Adrenal gland (tissue), 9 donors: ENCODE measurements at regions not wholly inside any gene's neighbourhood (a gene's known extent, or its start where the extent isn't known, plus 50 kb on each side); places are given as distances from the start of the nearest gene placed in this dataset.
"Not testable (repeated sequence)": the region's sequence is repeated elsewhere in the genome, so short reads cannot be mapped to it uniquely, and the experiment has no call there.

Experiments used
- DNase-seq, 7 donors: peaks; one replicate each; pipeline ENCODE4 v3.0.0-alpha.2; 2019 to 2020
- H3K27ac ChIP-seq, 5 donors: fragments of 200-600 bp; sonication (generic) in 4 of 5; 1 replicate in 3 of 5; 2 replicates in 2 of 5; pipeline versions ENCODE4 v1.5.1 to v1.8.0; 2016 to 2020; ENCODE audit warnings: mild to moderate bottlenecking in 1 of 5
- H3K27me3 ChIP-seq: fragments of 200-600 bp; 2 replicates; pipeline ENCODE4 v1.8.0; 2021
- H3K36me3 ChIP-seq, 2 donors: fragments of 200-600 bp; replicated peaks in 1 of 2; 1 replicate in 1 of 2; 2 replicates in 1 of 2; pipeline versions ENCODE4 v1.5.1 to v1.8.0; 2018 to 2022
- H3K4me1 ChIP-seq, 2 donors: fragments of 200-600 bp; replicated peaks in 1 of 2; 1 replicate in 1 of 2; 2 replicates in 1 of 2; pipeline versions ENCODE4 v1.5.1 to v1.8.0; 2018 to 2021
- H3K4me3 ChIP-seq, 4 donors: fragments of 200-600 bp; sonication (generic) in 3 of 4; one replicate each; pipeline ENCODE4 v1.5.1; 2016 to 2018
- H3K9me3 ChIP-seq, 3 donors: fragments of 200-600 bp; sonication (generic) in 1 of 3; replicated peaks in 1 of 3; 1 replicate in 2 of 3; 2 replicates in 1 of 3; pipeline versions ENCODE4 v1.5.1 to v1.8.0; 2016 to 2021
- POLR2A ChIP-seq, 2 donors: fragments of 450-650 bp; IDR thresholded peaks; one replicate each; pipeline ENCODE4 v1.6.1; 2017; ENCODE audit warnings: antibody characterized with exemption in 2 of 2, mild to moderate bottlenecking in 2 of 2, moderate library complexity in 1 of 2
- WGBS, 4 donors: extraction: QIAGEN DNeasy Blood & Tissue Kit in 2 of 4; methylation state at CpG; one replicate each; pipeline versions ENCODE4 v1.1.5 to v1.1.7; 2013 to 2017; 5-methylcytosine and 5-hydroxymethylcytosine counted together
- intact Hi-C, 2 donors: fragments of 100-400 bp; cut with DNase I; formaldehyde crosslinking; loops; one replicate each; pipeline versions ENCODE4 v1.14.1 to v1.15.0; 2022 to 2023
- TF ChIP-seq, protein P1 (sequence below), 6 experiments: fragments of 450-650 bp in 4 of 6; fragments of 200-600 bp in 2 of 6; sonication (generic) in 1 of 6; IDR thresholded peaks; 1 replicate in 5 of 6; 2 replicates in 1 of 6; pipeline versions ENCODE4 v1.5.1 to v1.8.0; 2016 to 2021; ENCODE audit warnings: antibody characterized with exemption in 6 of 6, mild to moderate bottlenecking in 2 of 6, moderate library complexity in 1 of 6
- donor health status: healthy with polysubstance abuse.
- donor health status: Bipolar disorder and iron deficiency.
- donor health status: DM: yes; HTN: yes; CAD: no.
- donor health status: DM: no; HTN: no; CAD: no.
- donor health status: DM: no; HTN: no; CAD: no.

DNA sequence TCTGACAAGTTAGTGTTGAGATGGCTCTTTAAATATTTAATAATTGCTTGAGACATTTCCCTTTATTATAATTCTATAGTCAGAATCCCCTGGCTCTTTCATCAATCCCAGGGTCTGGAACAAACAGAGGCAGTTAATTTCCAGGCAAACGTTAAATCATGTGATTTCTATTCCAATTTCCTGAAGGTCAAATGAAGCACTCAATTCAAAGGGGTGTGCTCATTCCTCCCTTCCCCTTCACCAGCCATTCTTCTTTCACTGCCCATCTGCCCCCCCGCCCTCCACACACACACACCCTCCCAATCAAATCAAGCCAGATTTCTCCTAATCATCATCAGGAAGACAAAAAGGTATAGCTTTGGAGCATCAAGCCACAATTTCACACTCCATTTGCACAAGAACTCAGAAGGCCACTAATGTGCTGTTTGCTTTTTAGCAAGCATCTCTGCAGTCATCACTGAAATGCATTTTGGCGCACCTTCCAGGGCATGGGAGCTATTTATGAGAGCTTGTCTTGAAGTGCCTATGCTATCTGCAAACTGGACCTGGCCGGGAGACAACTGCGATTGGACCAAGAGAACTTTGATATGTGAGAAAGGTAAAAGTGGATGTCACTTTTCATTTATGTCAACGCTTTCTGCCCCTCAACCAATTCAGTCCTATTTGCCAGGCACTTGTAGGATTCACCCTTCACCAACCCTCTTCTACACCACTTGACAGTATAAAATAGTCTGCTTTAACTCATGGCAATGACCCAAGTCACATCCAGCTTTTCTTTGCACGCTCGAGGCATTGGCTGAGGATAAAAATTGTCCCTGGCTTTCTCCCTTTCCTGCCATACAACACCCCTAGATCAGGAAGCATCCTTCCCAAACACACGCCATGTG lies 315.1 kb upstream of the API5 start:
- TF ChIP-seq, protein P1, sequence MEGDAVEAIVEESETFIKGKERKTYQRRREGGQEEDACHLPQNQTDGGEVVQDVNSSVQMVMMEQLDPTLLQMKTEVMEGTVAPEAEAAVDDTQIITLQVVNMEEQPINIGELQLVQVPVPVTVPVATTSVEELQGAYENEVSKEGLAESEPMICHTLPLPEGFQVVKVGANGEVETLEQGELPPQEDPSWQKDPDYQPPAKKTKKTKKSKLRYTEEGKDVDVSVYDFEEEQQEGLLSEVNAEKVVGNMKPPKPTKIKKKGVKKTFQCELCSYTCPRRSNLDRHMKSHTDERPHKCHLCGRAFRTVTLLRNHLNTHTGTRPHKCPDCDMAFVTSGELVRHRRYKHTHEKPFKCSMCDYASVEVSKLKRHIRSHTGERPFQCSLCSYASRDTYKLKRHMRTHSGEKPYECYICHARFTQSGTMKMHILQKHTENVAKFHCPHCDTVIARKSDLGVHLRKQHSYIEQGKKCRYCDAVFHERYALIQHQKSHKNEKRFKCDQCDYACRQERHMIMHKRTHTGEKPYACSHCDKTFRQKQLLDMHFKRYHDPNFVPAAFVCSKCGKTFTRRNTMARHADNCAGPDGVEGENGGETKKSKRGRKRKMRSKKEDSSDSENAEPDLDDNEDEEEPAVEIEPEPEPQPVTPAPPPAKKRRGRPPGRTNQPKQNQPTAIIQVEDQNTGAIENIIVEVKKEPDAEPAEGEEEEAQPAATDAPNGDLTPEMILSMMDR (IDR thresholded peaks at IDR 0.05) = no peak
- TF ChIP-seq POLR2A (IDR thresholded peaks at IDR 0.05) = no peak
- Histone ChIP-seq H3K4me1 (no peaks in the 10 kb centered on the region), H3K36me3 (no peaks in the 10 kb centered on the region), H3K27me3 (no peaks in the 10 kb centered on the region), H3K27ac (no peak overlapping the region), H3K4me3 (no peak overlapping the region), H3K9me3 (no peaks in the 10 kb centered on the region)
- no peak for DNase-seq
- intact Hi-C loops = no loop called here
- 81 to 84% (median 82%) methylated on average over 9 of the region's 9 CpGs for WGBS, 4 donors

DNA sequence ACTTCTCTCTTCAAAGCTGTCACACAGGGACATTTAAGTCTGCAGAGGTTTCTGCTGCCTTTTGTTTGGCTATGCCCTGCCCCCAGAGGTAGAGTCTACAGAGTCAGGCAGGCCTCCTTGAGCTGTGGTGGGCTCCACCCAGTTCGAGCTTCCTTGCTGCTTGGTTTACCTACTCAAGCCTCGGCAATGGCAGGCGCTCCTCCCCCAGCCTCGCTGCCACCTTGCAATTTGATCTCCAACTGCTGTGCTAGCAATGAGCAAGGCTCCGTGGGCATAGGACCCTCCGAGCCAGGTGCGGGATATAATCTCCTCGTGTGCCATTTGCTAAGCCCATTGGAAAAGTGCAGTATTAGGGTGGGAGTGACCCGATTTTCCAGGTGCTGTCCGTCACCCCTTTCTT lies 306.9 kb upstream of the API5 start:
- H3K4me3 ChIP-seq, intact Hi-C loops, DNase-seq, H3K27me3 ChIP-seq, H3K4me1 ChIP-seq, H3K36me3 ChIP-seq, H3K9me3 ChIP-seq, H3K27ac ChIP-seq: not testable (repeated sequence)
- WGBS, 4 donors = 79 to 91% (median 83%) methylated on average over 9 to 10 of the region's 10 CpGs

DNA sequence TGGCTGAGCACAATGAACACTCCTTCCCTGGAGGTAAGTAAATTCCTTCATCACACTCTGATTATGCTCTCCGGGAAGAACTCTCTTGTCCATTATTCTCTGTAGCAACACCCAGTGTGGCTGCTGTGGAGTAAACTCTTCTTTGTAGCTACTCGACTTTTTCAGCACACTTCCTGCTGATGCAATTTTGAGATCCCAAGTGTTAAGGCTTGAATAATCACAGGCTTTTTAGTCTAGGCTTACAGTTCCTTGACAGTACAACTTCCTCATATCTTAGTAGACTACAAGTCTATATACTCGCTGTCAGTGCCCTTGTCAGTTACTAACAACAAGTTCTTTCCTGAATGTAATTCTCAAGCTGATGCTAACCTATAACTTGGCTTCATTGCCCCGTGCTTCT lies 301.8 kb upstream of the API5 start:
- no peak overlapping the region for H3K4me3 ChIP-seq
- no peaks in the 10 kb centered on the region for H3K9me3 ChIP-seq
- H3K36me3 ChIP-seq = no peaks in the 10 kb centered on the region
- WGBS, 4 donors = 74 to 80% (median 76%) methylated on average over 4 of the region's 4 CpGs
- TF ChIP-seq, protein P1 (IDR thresholded peaks at IDR 0.05) = no peak
- TF ChIP-seq POLR2A (IDR thresholded peaks at IDR 0.05) = no peak
- no peaks in the 10 kb centered on the region for H3K27me3 ChIP-seq
- H3K4me1 ChIP-seq = peaks cover 0 to 12% of the 10 kb centered on the region in 2 donors
- H3K27ac ChIP-seq = no peak overlapping the region
- DNase-seq = no peak
- intact Hi-C loops = no loop called here

DNA sequence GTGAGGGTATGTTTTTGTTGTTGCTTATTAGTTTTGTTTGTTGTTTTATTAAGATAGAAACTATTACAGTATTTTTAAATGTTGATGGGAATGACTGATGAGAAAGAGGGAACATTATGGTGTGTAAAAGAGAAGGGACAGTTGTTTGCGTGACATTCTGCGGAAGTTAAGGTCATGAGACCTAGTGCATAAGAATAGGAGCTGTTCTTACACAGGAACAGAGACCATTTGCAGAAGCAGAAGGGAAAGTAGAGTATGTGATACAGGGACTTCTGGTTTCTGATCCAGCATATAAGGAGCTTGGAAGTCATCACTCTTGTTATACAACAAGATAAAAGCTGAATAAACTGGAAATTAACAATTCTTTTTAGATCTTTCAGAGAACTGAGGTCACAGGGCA lies 299.2 kb upstream of the API5 start:
- 51 to 81% (median 57%) methylated on average over 2 of the region's 2 CpGs for WGBS, 4 donors
- intact Hi-C loops = no loop called here
- TF ChIP-seq POLR2A (IDR thresholded peaks at IDR 0.05) = no peak
- TF ChIP-seq, protein P1 (IDR thresholded peaks at IDR 0.05) = no peak

DNA sequence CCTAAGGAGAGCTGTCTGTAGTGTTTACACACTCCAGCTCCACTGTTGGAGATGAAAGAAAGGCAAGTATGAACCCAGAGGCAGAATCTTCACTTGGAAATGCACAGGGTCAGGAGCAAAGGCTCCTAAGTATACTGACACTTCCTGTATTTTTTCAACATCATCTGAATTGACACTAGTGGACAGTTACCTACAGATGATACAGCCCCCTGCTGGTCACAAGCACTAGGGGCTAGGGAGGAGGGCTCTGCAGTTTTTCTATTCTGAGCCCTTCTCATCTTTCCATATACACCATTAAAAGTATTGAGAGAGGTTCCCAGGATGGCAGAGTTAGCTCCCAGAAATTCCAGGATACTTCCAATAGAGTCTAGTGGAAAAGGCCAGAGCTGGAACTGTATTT lies 290.3 kb upstream of the API5 start:
- Histone ChIP-seq H3K9me3 (no peaks in the 10 kb centered on the region), H3K4me1 (no peaks in the 10 kb centered on the region), H3K4me3 (no peak overlapping the region), H3K36me3 (no peaks in the 10 kb centered on the region), H3K27ac (no peak overlapping the region), H3K27me3 (no peaks in the 10 kb centered on the region)
- DNase-seq = peak in 4 of 7 donors; percentile 10 to 25 (median 22)
- no peak for TF ChIP-seq POLR2A (IDR thresholded peaks at IDR 0.05)
- TF ChIP-seq, protein P1 (IDR thresholded peaks at IDR 0.05) = peak in 4 of 6 experiments; percentile 18 to 34 (median 32)
- intact Hi-C loops = no loop called here

More for the DNA sequence above, 299.2 kb upstream of the API5 start:
- DNase-seq = no peak
- peaks cover 0 to 12% of the 10 kb centered on the region in 2 donors for H3K4me1 ChIP-seq
- H3K9me3 ChIP-seq = no peaks in the 10 kb centered on the region
- no peak overlapping the region for H3K4me3 ChIP-seq
- H3K27ac ChIP-seq = peak overlapping the region in 1 of 5 donors; percentile 6
- H3K36me3 ChIP-seq = no peaks in the 10 kb centered on the region
- no peaks in the 10 kb centered on the region for H3K27me3 ChIP-seq
